Left renal cortex interstitium (tissue), 4 donors: ENCODE measurements at regions not wholly inside any gene's neighbourhood (a gene's known extent, or its start where the extent isn't known, plus 50 kb on each side); places are given as distances from the start of the nearest gene placed in this dataset.
"Not testable (repeated sequence)": the region's sequence is repeated elsewhere in the genome, so short reads cannot be mapped to it uniquely, and the experiment has no call there.

ENCODE experiments used
- DNase-seq, 4 donors: peaks; one replicate each; pipeline ENCODE4 v3.0.0-alpha.2; 2013; ENCODE audit warnings: low read depth in 4 of 4, low spot score in 2 of 4, missing footprints in 1 of 4

- no peak for DNase-seq
These were observed 236.9 kb downstream of the CD109 start for GRCh38 chr6:73932866-73933265.

DNA sequence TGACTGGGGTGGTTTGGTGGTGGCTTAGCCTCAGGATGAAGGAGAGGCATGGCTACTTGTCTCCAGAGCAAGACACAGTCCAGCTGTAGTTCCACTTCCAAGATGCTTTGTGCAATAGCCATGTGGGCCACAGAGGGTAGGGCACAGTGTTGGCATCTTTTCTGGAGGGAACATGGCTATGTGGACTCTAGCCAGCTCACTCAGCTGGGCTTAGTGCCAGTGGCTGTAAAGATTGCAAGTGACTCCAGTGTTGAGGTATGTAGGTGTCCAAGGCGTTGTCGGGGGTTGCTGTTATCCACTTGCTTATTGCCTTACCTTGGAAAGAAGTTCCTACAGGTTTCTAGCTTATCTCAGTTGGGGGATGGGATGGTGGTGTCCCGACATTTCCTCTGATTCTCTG is 233.4 kb downstream of the CD109 start:
- DNase-seq = no peak

- DNase-seq = no peak
These were observed 231.4 kb downstream of the CD109 start for GRCh38 chr6:73927421-73927820.

DNA sequence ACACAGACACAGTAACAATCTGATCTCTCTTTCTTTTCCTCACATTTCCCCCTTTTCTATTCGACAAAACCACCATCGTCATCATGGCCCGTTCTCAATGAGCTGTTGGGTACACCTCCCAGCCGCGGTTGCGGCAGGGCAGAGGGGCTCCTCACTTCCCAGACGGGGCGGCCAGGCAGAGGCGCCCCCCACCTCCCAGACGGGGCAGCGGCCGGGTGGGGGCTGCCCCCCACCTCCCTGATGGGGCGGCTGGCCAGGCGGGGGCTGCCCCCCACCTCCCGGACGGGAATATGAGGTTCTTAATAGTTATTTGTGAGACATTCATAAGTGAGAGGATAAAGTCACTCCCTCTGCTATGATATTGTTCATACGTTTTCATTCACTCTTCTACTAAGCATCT is 229.7 kb downstream of the CD109 start:
- not testable (repeated sequence) for DNase-seq

- DNase-seq = no peak
These were observed 228.0 kb downstream of the CD109 start for GRCh38 chr6:73923905-73924485.

GRCh38 chr6:73903155-73903554 is 207.2 kb downstream of the CD109 start:
- DNase-seq = no peak

DNA sequence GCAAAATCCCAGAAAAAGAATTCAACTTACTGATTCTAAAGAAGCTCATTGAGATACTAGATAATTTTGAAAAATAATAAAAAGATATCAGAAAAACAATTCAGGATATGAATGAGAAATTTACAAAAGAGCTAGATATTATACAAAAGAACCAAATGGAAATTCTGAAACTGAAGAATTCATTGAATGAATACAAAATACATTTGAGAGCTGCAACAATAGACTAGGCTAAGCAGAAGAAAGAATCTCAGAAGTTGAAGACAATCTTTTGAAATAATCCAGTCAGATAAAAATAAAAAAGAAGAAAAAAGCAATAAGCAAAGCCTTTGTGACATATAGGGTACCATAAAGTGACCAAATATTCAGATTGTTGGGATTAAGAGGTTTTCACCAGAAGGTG is 206.0 kb downstream of the CD109 start:
- no peak for DNase-seq

DNA sequence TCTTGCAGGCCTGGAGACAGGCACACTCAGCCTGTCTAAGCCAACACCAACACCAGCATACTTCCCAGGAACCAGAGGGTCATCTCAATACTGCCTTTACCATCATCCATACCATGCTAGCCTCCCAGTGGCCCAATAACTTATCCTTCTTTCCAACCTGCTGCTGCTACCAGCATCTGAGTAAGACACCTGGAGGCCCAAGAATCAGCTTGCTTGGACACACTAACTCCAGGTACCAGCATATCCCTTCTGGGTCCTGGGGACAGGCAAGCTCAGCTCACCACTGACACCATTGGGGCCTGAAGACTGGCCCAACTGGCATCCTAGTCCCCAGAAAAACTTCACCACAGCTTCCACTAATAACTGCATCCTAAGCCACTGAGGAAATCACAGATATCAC is 205.3 kb downstream of the CD109 start:
- no peak for DNase-seq

DNA sequence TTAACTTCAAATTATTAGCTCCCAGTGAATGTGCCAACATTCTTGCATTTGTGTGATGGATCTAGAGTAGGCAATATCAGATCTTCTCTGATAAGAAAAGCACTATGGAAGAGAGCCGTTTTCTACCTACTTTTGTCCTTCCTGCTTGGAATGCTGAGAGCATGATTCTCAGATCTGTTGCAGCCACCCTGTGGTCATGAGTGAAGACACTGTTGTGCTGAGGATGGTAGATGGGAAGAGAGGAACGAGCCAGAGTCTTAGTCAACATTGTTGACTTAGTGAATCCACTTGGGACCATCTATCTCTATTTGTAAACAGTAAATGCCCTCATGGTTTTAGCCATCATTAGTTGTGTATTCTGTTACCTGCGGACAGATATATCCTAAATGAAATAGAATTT is 202.6 kb downstream of the CD109 start:
- no peak for DNase-seq

GRCh38 chr6:73893696-73894095 is 197.7 kb downstream of the CD109 start:
- no peak for DNase-seq

DNA sequence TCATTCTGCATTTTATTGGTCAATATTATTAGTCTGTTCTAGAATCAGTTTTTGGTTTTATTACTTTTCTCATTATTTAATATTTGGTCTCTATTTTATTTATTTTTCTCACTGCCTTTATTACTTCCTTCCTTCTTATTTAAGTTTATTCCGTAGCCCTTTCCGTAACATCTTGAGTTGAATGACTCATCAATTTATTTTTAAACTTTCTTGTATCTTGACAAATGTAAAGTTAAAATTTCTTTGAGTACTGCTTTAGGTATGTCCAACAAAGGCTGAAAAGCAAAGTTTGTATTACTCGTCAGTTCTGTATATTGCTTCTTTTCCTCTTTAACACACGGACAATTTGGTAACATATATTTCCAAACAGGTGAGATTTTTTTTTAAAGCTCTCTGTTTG is 192.0 kb downstream of the CD109 start:
- DNase-seq = no peak

- DNase-seq = no peak
These were observed 189.4 kb downstream of the CD109 start for GRCh38 chr6:73885393-73885792.

- no peak for DNase-seq
These were observed 188.5 kb downstream of the CD109 start for GRCh38 chr6:73884540-73884939.

DNA sequence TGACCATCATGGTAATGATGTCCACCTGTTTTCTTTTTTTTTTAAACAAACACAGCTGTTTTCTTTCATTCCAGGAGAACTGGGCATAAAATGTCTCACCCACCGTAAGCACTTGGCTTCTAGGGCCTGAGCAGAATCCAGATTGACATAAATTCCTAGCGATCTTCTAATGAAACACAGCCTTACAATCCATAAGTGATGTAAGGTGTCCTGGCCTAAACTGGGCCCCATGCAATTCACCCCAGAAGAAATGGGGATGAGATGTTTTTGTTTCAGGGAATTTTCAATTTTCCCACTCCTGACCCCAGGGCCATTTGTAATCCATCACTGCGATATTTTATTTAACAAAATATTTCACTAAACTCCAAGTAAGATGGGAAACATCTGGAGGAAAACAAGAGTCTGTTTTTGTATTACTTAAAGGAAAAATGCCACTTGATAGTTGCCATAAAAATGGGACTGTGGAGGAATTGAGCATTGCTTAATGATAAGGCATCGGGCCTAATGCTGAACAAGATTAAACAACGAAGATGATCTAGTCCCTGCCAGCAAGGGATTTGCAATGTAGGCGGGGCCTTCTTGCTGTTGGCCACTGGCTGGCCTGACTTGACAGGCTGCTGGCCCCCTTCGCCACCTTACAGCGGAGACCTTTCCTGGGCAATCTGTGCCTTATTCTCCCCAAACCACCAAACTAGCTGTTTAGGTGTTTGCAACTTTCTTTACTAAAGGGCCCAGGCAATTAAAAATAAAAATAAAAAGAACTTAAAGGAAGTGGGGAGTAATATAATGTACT is 183.7 kb downstream of the CD109 start:
- DNase-seq = no peak

GRCh38 chr6:73878403-73878802 is 182.4 kb downstream of the CD109 start:
- DNase-seq = no peak
